ENCODE measurements at regions not wholly inside any gene's neighbourhood (a gene's known extent, or its start where the extent isn't known, plus 50 kb on each side); places are given as distances from the start of the nearest gene placed in this dataset.

- DNase-seq (ENCODE audit: extremely low read depth, low read depth): no peak
Observed at GRCh38 chr19:32253683-32254508, 91.5 kb upstream of the ZNF507 start.

GRCh38 chr19:32254509-32254890 is 90.9 kb upstream of the ZNF507 start:
- no peak for DNase-seq (ENCODE audit: extremely low read depth, low read depth)

GRCh38 chr19:32255536-32256295 is 89.7 kb upstream of the ZNF507 start:
- DNase-seq (ENCODE audit: extremely low read depth, low read depth): no peak

GRCh38 chr19:32256341-32256975 is 89.0 kb upstream of the ZNF507 start:
- no peak for DNase-seq (ENCODE audit: extremely low read depth, low read depth)

GRCh38 chr19:32257326-32258073 is 87.9 kb upstream of the ZNF507 start:
- DNase-seq (ENCODE audit: extremely low read depth, low read depth): no peak

- no peak for DNase-seq (ENCODE audit: extremely low read depth, low read depth)
Observed at GRCh38 chr19:32258167-32258566, 87.2 kb upstream of the ZNF507 start.

- DNase-seq (ENCODE audit: extremely low read depth, low read depth): no peak
Observed at GRCh38 chr19:32264568-32264967, 80.8 kb upstream of the ZNF507 start.

GRCh38 chr19:32265995-32266394 is 79.4 kb upstream of the ZNF507 start:
- no peak for DNase-seq (ENCODE audit: extremely low read depth, low read depth)

GRCh38 chr19:32266460-32266859 is 79.0 kb upstream of the ZNF507 start:
- no peak for DNase-seq (ENCODE audit: extremely low read depth, low read depth)

GRCh38 chr19:32268381-32268780 is 77.0 kb upstream of the ZNF507 start:
- no peak for DNase-seq (ENCODE audit: extremely low read depth, low read depth)

GRCh38 chr19:32269831-32270230 is 75.6 kb upstream of the ZNF507 start:
- no peak for DNase-seq (ENCODE audit: extremely low read depth, low read depth)

- no peak for DNase-seq (ENCODE audit: extremely low read depth, low read depth)
Observed at GRCh38 chr19:32273483-32273882, 71.9 kb upstream of the ZNF507 start.

- no peak for DNase-seq (ENCODE audit: extremely low read depth, low read depth)
Observed at GRCh38 chr19:32287086-32287485, 58.3 kb upstream of the ZNF507 start.

GRCh38 chr19:32287811-32288227 is 57.6 kb upstream of the ZNF507 start:
- peak; percentile 43 for DNase-seq (ENCODE audit: extremely low read depth, low read depth)

GRCh38 chr19:32289566-32290210 is 55.7 kb upstream of the ZNF507 start:
- DNase-seq (ENCODE audit: extremely low read depth, low read depth): no peak

GRCh38 chr19:32291876-32292275 is 53.5 kb upstream of the ZNF507 start:
- no peak for DNase-seq (ENCODE audit: extremely low read depth, low read depth)

- no peak for DNase-seq (ENCODE audit: extremely low read depth, low read depth)
Observed at GRCh38 chr19:32294871-32295438, 50.5 kb upstream of the ZNF507 start.
